ENCODE measurements at regions not wholly inside any gene's neighbourhood (a gene's known extent, or its start where the extent isn't known, plus 50 kb on each side); places are given as distances from the start of the nearest gene placed in this dataset.

- TF ChIP-seq, protein P1, sequence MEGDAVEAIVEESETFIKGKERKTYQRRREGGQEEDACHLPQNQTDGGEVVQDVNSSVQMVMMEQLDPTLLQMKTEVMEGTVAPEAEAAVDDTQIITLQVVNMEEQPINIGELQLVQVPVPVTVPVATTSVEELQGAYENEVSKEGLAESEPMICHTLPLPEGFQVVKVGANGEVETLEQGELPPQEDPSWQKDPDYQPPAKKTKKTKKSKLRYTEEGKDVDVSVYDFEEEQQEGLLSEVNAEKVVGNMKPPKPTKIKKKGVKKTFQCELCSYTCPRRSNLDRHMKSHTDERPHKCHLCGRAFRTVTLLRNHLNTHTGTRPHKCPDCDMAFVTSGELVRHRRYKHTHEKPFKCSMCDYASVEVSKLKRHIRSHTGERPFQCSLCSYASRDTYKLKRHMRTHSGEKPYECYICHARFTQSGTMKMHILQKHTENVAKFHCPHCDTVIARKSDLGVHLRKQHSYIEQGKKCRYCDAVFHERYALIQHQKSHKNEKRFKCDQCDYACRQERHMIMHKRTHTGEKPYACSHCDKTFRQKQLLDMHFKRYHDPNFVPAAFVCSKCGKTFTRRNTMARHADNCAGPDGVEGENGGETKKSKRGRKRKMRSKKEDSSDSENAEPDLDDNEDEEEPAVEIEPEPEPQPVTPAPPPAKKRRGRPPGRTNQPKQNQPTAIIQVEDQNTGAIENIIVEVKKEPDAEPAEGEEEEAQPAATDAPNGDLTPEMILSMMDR (IDR thresholded peaks at IDR 0.05 in 8 of 11, conservative IDR thresholded peaks at IDR 0.05 in 3 of 11): no peak
- no peak for TF ChIP-seq POLR2A (IDR thresholded peaks at IDR 0.05)
- no peak for TF ChIP-seq POLR2AphosphoS5 (IDR thresholded peaks at IDR 0.05)
Observed at GRCh38 chr12:97951239-97951638, 488.6 kb downstream of the RMST start.

Measured in spleen (tissue), 7 donors.